ENCODE measurements at regions not wholly inside any gene's neighbourhood (a gene's known extent, or its start where the extent isn't known, plus 50 kb on each side); places are given as distances from the start of the nearest gene placed in this dataset.

DNA sequence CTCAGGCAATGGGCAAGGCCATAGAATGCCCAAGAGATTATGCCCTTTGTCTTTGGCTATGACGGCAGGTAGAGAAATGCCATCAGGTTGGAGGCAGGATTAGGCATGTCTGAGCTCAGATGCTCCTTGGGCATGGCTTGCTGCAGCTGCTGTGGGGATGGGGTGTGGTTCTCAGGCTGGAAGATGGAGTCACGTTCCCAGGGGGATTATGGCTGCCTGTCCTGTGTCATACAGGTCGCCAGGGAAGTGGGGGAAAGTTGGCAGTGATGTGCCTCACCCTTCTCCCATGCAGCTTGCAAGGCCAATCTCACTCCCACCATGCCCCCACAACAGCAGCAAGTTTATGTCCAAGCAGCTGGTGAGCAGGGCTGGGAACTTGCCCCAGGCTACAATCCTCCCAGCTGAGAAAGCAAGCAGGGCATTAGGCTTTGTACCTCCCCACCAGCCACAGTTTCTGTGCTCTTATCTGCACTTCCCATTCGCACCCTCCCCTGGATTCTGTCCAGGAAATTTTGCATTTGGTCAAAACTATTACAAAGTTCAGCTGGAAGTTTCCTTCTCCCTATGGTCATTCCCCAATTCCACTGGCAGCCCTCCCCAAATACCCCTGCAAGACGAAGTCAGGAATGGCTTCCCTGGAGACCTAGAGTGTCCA is 1788.0 kb upstream of the NUDT12 start:
- Histone ChIP-seq H3K9me3 (replicated peaks) (peaks cover 20% of the 10 kb centered on the region), H3K27me3 (ENCODE audit: low read depth) (no peaks in the 10 kb centered on the region), H3K27ac (replicated peaks) (no peak overlapping the region), H3K36me3 (no peaks in the 10 kb centered on the region), H3K4me1 (no peaks in the 10 kb centered on the region), H3K4me3 (no peak overlapping the region)
- no peak for DNase-seq
- intact Hi-C loops (cut with micrococcal nuclease), result no loop called here
- TF ChIP-seq, protein P1, sequence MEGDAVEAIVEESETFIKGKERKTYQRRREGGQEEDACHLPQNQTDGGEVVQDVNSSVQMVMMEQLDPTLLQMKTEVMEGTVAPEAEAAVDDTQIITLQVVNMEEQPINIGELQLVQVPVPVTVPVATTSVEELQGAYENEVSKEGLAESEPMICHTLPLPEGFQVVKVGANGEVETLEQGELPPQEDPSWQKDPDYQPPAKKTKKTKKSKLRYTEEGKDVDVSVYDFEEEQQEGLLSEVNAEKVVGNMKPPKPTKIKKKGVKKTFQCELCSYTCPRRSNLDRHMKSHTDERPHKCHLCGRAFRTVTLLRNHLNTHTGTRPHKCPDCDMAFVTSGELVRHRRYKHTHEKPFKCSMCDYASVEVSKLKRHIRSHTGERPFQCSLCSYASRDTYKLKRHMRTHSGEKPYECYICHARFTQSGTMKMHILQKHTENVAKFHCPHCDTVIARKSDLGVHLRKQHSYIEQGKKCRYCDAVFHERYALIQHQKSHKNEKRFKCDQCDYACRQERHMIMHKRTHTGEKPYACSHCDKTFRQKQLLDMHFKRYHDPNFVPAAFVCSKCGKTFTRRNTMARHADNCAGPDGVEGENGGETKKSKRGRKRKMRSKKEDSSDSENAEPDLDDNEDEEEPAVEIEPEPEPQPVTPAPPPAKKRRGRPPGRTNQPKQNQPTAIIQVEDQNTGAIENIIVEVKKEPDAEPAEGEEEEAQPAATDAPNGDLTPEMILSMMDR (IDR thresholded peaks at IDR 0.05; ENCODE audit: borderline replicate concordance), result no peak

DNA sequence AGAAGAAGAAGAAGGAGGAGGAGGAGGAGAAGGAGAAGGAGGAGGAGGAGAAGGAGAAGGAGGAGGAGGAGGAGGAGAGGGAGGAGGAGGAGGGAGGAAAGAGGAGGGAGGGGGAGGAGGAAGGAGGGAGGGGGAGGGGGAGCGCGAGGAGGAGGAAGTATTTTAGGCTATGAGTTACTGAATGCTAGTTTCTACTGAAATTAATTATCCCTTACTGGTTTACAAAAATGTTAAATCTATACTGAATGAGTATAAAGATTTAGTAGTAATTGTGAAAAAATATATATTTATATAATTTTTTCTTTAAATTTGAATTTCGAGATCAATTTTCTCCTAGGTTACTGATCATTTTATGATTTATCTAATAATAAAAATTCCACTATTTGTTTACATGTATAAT is 1769.0 kb upstream of the NUDT12 start:
- H3K27ac ChIP-seq (replicated peaks), result no peak overlapping the region
- peaks cover 26% of the 10 kb centered on the region for H3K9me3 ChIP-seq (replicated peaks)
- no peaks in the 10 kb centered on the region for H3K27me3 ChIP-seq (ENCODE audit: low read depth)
- intact Hi-C loops (cut with micrococcal nuclease), result no loop called here
- H3K36me3 ChIP-seq, result no peaks in the 10 kb centered on the region
- DNase-seq, result no peak
- no peak overlapping the region for H3K4me3 ChIP-seq
- TF ChIP-seq, protein P1 (IDR thresholded peaks at IDR 0.05; ENCODE audit: borderline replicate concordance), result no peak
- no peaks in the 10 kb centered on the region for H3K4me1 ChIP-seq

DNA sequence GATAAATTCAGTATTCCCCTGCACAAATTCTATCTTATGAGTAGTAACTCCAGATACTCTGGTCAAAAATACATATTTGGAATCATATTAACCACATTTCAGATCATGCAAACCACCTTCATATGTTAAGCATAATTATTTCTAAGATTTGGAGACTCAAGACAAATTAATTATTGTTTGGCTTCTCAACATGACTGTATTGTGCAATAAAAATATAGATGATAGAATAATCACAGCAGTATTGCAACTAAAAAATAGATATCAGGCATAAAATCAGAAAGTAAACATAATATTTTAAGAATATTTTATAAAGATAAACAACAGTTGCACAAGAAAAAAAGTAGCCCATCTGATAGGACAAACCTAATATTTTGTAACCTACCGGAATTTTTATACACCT is 1767.6 kb upstream of the NUDT12 start:
- TF ChIP-seq, protein P1 (IDR thresholded peaks at IDR 0.05; ENCODE audit: borderline replicate concordance), result no peak
- intact Hi-C loops (cut with micrococcal nuclease), result no loop called here
- no peaks in the 10 kb centered on the region for H3K36me3 ChIP-seq
- H3K4me1 ChIP-seq, result no peaks in the 10 kb centered on the region
- no peak overlapping the region for H3K4me3 ChIP-seq
- H3K9me3 ChIP-seq (replicated peaks), result peaks cover 12% of the 10 kb centered on the region
- no peak for DNase-seq
- H3K27me3 ChIP-seq (ENCODE audit: low read depth), result no peaks in the 10 kb centered on the region
- no peak overlapping the region for H3K27ac ChIP-seq (replicated peaks)

DNA sequence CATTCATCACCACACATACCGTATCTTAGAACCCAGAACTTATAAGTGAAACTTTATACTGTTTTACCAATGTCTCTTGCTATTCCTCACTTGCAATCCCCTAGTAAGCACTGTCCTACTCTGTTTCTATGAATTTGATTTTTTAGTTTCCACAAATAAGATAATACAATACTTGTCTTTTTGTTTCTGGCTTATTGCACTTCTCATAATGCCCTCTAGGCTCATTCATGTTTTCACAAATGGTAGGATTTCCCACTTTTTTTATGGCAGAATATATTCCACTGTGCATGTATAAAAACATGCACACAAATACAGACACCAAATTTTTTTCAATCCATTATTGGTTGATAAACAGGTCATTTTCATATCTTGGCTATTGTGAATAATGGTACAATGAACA is 1742.3 kb upstream of the NUDT12 start:
- no peaks in the 10 kb centered on the region for H3K27me3 ChIP-seq (ENCODE audit: low read depth)
- H3K4me3 ChIP-seq, result no peak overlapping the region
- DNase-seq, result no peak
- H3K9me3 ChIP-seq (replicated peaks), result peaks cover 10% of the 10 kb centered on the region
- no peaks in the 10 kb centered on the region for H3K4me1 ChIP-seq
- TF ChIP-seq, protein P1 (IDR thresholded peaks at IDR 0.05; ENCODE audit: borderline replicate concordance), result no peak
- no peaks in the 10 kb centered on the region for H3K36me3 ChIP-seq
- intact Hi-C loops (cut with micrococcal nuclease), result no loop called here
- no peak overlapping the region for H3K27ac ChIP-seq (replicated peaks)

DNA sequence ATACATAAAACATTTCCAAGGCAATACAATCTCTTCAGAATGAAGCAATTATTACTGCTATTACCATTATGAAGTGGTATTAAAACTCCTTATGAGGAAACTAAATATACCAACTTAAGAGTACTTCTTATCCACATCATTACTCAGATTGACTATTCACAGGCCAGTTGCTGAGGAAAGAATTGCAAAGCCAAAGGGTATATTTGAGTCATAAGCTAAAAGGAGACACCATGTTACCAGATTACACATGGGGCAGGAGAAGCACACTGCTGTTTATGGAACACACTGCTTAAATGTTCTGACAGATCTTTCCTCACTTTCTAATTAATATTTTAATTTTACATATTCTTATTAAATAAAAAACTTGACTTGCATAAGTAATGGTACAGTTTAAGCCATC is 1726.4 kb upstream of the NUDT12 start:
- intact Hi-C loops (cut with micrococcal nuclease), result no loop called here
- TF ChIP-seq, protein P1 (IDR thresholded peaks at IDR 0.05; ENCODE audit: borderline replicate concordance), result no peak
- peaks cover 6% of the 10 kb centered on the region for H3K9me3 ChIP-seq (replicated peaks)

More for the DNA sequence above, 1726.4 kb upstream of the NUDT12 start:
- Histone ChIP-seq H3K27me3 (ENCODE audit: low read depth) (no peaks in the 10 kb centered on the region), H3K27ac (replicated peaks) (no peak overlapping the region), H3K4me3 (no peak overlapping the region), H3K36me3 (no peaks in the 10 kb centered on the region), H3K4me1 (no peaks in the 10 kb centered on the region)
- DNase-seq, result no peak

Measured in left ventricle myocardium inferior (tissue), 1 donor.